NCI-H748 treated with DMSO at 0.1 percent for 48 hours (cell line): ENCODE measurements at regions not wholly inside any gene's neighbourhood (a gene's known extent, or its start where the extent isn't known, plus 50 kb on each side); places are given as distances from the start of the nearest gene placed in this dataset.

Experiments used
- DNase-seq: peaks from one replicate; lab custom pipeline; 2025; lab: John Stamatoyannopoulos, UW

GRCh38 chrX:126886997-126887396 lies 67.5 kb downstream of the PRR32 start:
- DNase-seq = no peak

GRCh38 chrX:126900937-126901336 lies 81.4 kb downstream of the PRR32 start:
- DNase-seq = no peak

- no peak for DNase-seq
These were observed 109.5 kb downstream of the PRR32 start for GRCh38 chrX:126929071-126929470.

GRCh38 chrX:126967225-126967624 lies 147.7 kb downstream of the PRR32 start:
- DNase-seq = no peak

GRCh38 chrX:126982158-126982557 lies 162.6 kb downstream of the PRR32 start:
- no peak for DNase-seq

- DNase-seq = no peak
These were observed 165.5 kb downstream of the PRR32 start for GRCh38 chrX:126985027-126985426.

GRCh38 chrX:126985981-126986380 lies 166.5 kb downstream of the PRR32 start:
- peak; percentile 45 for DNase-seq

GRCh38 chrX:126994032-126994600 lies 174.6 kb downstream of the PRR32 start:
- no peak for DNase-seq

- no peak for DNase-seq
These were observed 192.1 kb downstream of the PRR32 start for GRCh38 chrX:127011629-127012028.

GRCh38 chrX:127025013-127025412 lies 205.5 kb downstream of the PRR32 start:
- no peak for DNase-seq

GRCh38 chrX:127030016-127030748 lies 210.7 kb downstream of the PRR32 start:
- DNase-seq = peak; percentile 7

- DNase-seq = no peak
These were observed 217.6 kb downstream of the PRR32 start for GRCh38 chrX:127037159-127037558.

GRCh38 chrX:127038065-127038464 lies 218.5 kb downstream of the PRR32 start:
- no peak for DNase-seq

- DNase-seq = no peak
These were observed 238.5 kb downstream of the PRR32 start for GRCh38 chrX:127057891-127058619.

- no peak for DNase-seq
These were observed 266.4 kb downstream of the PRR32 start for GRCh38 chrX:127085939-127086338.

- no peak for DNase-seq
These were observed 293.2 kb downstream of the PRR32 start for GRCh38 chrX:127112726-127113125.

GRCh38 chrX:127124871-127125270 lies 305.3 kb downstream of the PRR32 start:
- DNase-seq = no peak

GRCh38 chrX:127128282-127128681 lies 308.8 kb downstream of the PRR32 start:
- no peak for DNase-seq

GRCh38 chrX:127129510-127129909 lies 310.0 kb downstream of the PRR32 start:
- no peak for DNase-seq

GRCh38 chrX:127138218-127138617 lies 318.7 kb downstream of the PRR32 start:
- no peak for DNase-seq

- no peak for DNase-seq
These were observed 358.4 kb downstream of the PRR32 start for GRCh38 chrX:127177966-127178365.

- DNase-seq = no peak
These were observed 367.6 kb downstream of the PRR32 start for GRCh38 chrX:127187095-127187494.

GRCh38 chrX:127190381-127190780 lies 370.9 kb downstream of the PRR32 start:
- no peak for DNase-seq
